GM23248 (cell line): ENCODE measurements at regions not wholly inside any gene's neighbourhood (a gene's known extent, or its start where the extent isn't known, plus 50 kb on each side); places are given as distances from the start of the nearest gene placed in this dataset.

Experiments
- EZH2 ChIP-seq: fragments of 200-600 bp; sonication (generic); IDR thresholded peaks from 2 replicates; pipeline ENCODE4 v1.6.1; 2018; ENCODE audit warnings: antibody characterized with exemption, mild to moderate bottlenecking; ENCODE audit not compliant: insufficient read depth, poor library complexity, severe bottlenecking
- EZH2phosphoT487 ChIP-seq: fragments of 200-600 bp; sonication (generic); IDR thresholded peaks from 2 replicates; pipeline ENCODE4 v1.6.1; 2018; ENCODE audit warnings: antibody characterized with exemption, moderate library complexity, mild to moderate bottlenecking, low read depth; ENCODE audit not compliant: insufficient read depth

- no peak for TF ChIP-seq EZH2
- TF ChIP-seq EZH2phosphoT487: no peak
Measured at GRCh38 chr2:17059458-17059857, 393.8 kb upstream of the CYRIA start.
